GM23248 (cell line): ENCODE measurements at regions not wholly inside any gene's neighbourhood (a gene's known extent, or its start where the extent isn't known, plus 50 kb on each side); places are given as distances from the start of the nearest gene placed in this dataset.

Experiments
- EZH2 ChIP-seq: fragments of 200-600 bp; sonication (generic); IDR thresholded peaks from 2 replicates; pipeline ENCODE4 v1.6.1; 2018; ENCODE audit warnings: antibody characterized with exemption, mild to moderate bottlenecking; ENCODE audit not compliant: insufficient read depth, poor library complexity, severe bottlenecking
- EZH2phosphoT487 ChIP-seq: fragments of 200-600 bp; sonication (generic); IDR thresholded peaks from 2 replicates; pipeline ENCODE4 v1.6.1; 2018; ENCODE audit warnings: antibody characterized with exemption, moderate library complexity, mild to moderate bottlenecking, low read depth; ENCODE audit not compliant: insufficient read depth

DNA sequence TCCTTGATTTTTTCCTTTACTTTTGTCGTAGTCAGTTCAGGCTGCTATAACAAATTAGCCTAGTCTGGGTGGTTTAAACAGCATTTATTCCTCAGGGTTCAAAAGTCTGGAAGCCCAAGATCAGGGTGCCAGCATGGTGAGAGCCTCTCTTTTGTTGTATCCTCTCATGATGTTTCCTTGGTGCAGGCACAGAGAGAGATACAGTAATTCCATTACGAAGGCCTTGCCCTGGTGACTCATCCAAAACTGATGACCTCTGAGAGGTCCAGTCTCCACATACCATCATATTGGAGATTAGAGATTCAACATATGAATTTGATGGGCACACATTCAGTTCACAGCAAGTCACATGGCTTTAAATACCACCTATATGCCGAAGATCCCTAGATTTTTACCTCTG is 253.8 kb downstream of the CYRIA start:
- TF ChIP-seq EZH2 (no peak), EZH2phosphoT487 (no peak)
